H1 (cell line): ENCODE measurements at regions not wholly inside any gene's neighbourhood (a gene's known extent, or its start where the extent isn't known, plus 50 kb on each side); places are given as distances from the start of the nearest gene placed in this dataset.
A peak's percentile ranks its signal among the peaks of the same experiment; 100 is the strongest.

ENCODE experiments used
- CTCF ChIA-PET: fragments of 300-600 bp; sonication (Branson Sonifier 250); formaldehyde crosslinking; loops from one replicate; lab custom pipeline; 2021; ENCODE audit not compliant: partially characterized antibody; lab: Charles Lee
- POLR2A ChIA-PET: fragments of 300-600 bp; sonication (Branson Sonifier 250); formaldehyde crosslinking; loops from one replicate; lab custom pipeline; 2021; ENCODE audit warnings: inconsistent platforms; ENCODE audit not compliant: partially characterized antibody; lab: Charles Lee
- DNase-seq, 2 experiments: peaks; one replicate each; pipeline versions ENCODE4 v3.0.0 to v3.0.0-alpha.2; 2010 to 2022; ENCODE audit warnings: low spot score in 2 of 2, low read depth in 1 of 2, mixed read lengths in 1 of 2
- FAIRE-seq: peaks from 2 replicates; lab custom pipeline; 2011; peaks lifted over from hg19 to GRCh38; lab: Jason Lieb, UNC
- H2AFZ ChIP-seq: 2 replicates; pipeline ENCODE4 v1.8.1; 2012; ENCODE audit warnings: low read length, inconsistent platforms
- H2AK5ac ChIP-seq: 2 replicates; pipeline ENCODE4 v1.6.1; 2013; ENCODE audit warnings: low read depth, low read length
- H2BK120ac ChIP-seq: replicated peaks from 2 replicates; pipeline ENCODE3; 2013; ENCODE audit warnings: low read depth, low read length, inconsistent platforms
- H2BK12ac ChIP-seq: 2 replicates; pipeline ENCODE4 v1.6.1; 2013; ENCODE audit warnings: low read depth, low read length
- H2BK15ac ChIP-seq: 2 replicates; pipeline ENCODE4 v1.6.1; 2013; ENCODE audit warnings: low read length
- H2BK20ac ChIP-seq: 2 replicates; pipeline ENCODE4 v1.6.1; 2013; ENCODE audit warnings: low read length
- H2BK5ac ChIP-seq: 2 replicates; pipeline ENCODE4 v1.6.1; 2013; ENCODE audit warnings: low read depth, low read length
- H3K14ac ChIP-seq: 2 replicates; pipeline ENCODE4 v1.6.1; 2013; ENCODE audit warnings: inconsistent platforms; ENCODE audit not compliant: insufficient read length
- H3K18ac ChIP-seq: 2 replicates; pipeline ENCODE4 v1.6.1; 2013; ENCODE audit warnings: low read length; ENCODE audit errors: extremely low read depth
- H3K23ac ChIP-seq: 2 replicates; pipeline ENCODE4 v1.6.1; 2013; ENCODE audit warnings: inconsistent platforms; ENCODE audit not compliant: insufficient read length
- H3K23me2 ChIP-seq: 2 replicates; pipeline ENCODE4 v1.6.1; 2013; ENCODE audit warnings: low read depth, low read length
- H3K27ac ChIP-seq: 2 replicates; pipeline ENCODE4 v1.6.1; 2011; ENCODE audit warnings: low read depth, low read length, inconsistent platforms
- H3K27me3 ChIP-seq, 4 experiments: replicated peaks in 1 of 4; 1 replicate in 1 of 4; 2 replicates in 3 of 4; pipeline versions ENCODE4 v1.6.1 to v1.8.1; 2011 to 2013; ENCODE audit warnings: low read length in 3 of 4, mild to moderate bottlenecking in 3 of 4, inconsistent platforms in 2 of 4, mixed read lengths in 2 of 4, moderate library complexity in 1 of 4; ENCODE audit not compliant: control insufficient read depth in 3 of 4, insufficient read depth in 3 of 4; ENCODE audit errors: extremely low read depth in 1 of 4
- H3K36me3 ChIP-seq, 4 experiments: 2 replicates each; pipeline versions ENCODE4 v1.6.1 to v1.8.1; 2011 to 2013; ENCODE audit warnings: mild to moderate bottlenecking in 4 of 4, low read length in 3 of 4, moderate library complexity in 2 of 4, control low read depth in 1 of 4, inconsistent platforms in 1 of 4; ENCODE audit not compliant: insufficient read depth in 4 of 4, control insufficient read depth in 2 of 4
- H3K4ac ChIP-seq: replicated peaks from 2 replicates; pipeline ENCODE3; 2013; ENCODE audit warnings: low read length, low read depth, mixed read lengths, inconsistent platforms; ENCODE audit not compliant: insufficient read length
- H3K4me1 ChIP-seq, 4 experiments: replicated peaks in 1 of 4; 1 replicate in 1 of 4; 2 replicates in 3 of 4; pipeline versions ENCODE4 v1.6.1 to v1.8.1; 2011 to 2013; ENCODE audit warnings: low read length in 3 of 4, inconsistent platforms in 2 of 4, mixed read lengths in 1 of 4; ENCODE audit not compliant: insufficient read depth in 4 of 4, control insufficient read depth in 3 of 4
- H3K4me2 ChIP-seq, 2 experiments: 2 replicates each; pipeline versions ENCODE4 v1.6.1 to v1.8.1; 2011 to 2013; ENCODE audit warnings: low read depth in 2 of 2, low read length in 2 of 2, control low read depth in 1 of 2, inconsistent platforms in 1 of 2, mild to moderate bottlenecking in 1 of 2; ENCODE audit not compliant: insufficient read depth in 1 of 2
- H3K4me3 ChIP-seq, 4 experiments: fragments of 200-600, 300-600 bp in 1 of 4; sonication (generic), shearing (Covaris generic), sonication (Bioruptor Twin) in 1 of 4; 2 replicates each; pipeline versions ENCODE4 v1.5.1 to v1.8.1; 2011 to 2016; ENCODE audit warnings: low read length in 4 of 4, low read depth in 3 of 4, control low read depth in 2 of 4, inconsistent platforms in 2 of 4, mild to moderate bottlenecking in 2 of 4, mixed read lengths in 1 of 4, moderate library complexity in 1 of 4; ENCODE audit not compliant: insufficient read depth in 2 of 4; ENCODE audit errors: extremely low read depth in 1 of 4
- H3K56ac ChIP-seq: replicated peaks from 2 replicates; pipeline ENCODE3; 2013; ENCODE audit warnings: low read depth, mild to moderate bottlenecking, mixed read lengths, low read length, inconsistent platforms; ENCODE audit not compliant: insufficient read length
- H3K79me1 ChIP-seq: 2 replicates; pipeline ENCODE4 v1.6.1; 2013; ENCODE audit warnings: low read depth, low read length, control low read depth
- H3K79me2 ChIP-seq, 2 experiments: 2 replicates each; pipeline versions ENCODE4 v1.6.1 to v1.8.1; 2012 to 2013; ENCODE audit warnings: low read length in 2 of 2, mild to moderate bottlenecking in 2 of 2, inconsistent platforms in 1 of 2; ENCODE audit not compliant: insufficient read depth in 2 of 2, control insufficient read depth in 1 of 2
- H3K9ac ChIP-seq, 4 experiments: replicated peaks in 1 of 4; 1 replicate in 1 of 4; 2 replicates in 3 of 4; pipeline versions ENCODE4 v1.6.1 to v1.8.1; 2011 to 2013; ENCODE audit warnings: low read depth in 3 of 4, low read length in 3 of 4, control low read depth in 2 of 4, mild to moderate bottlenecking in 2 of 4, moderate library complexity in 2 of 4, inconsistent platforms in 1 of 4; ENCODE audit errors: extremely low read depth in 1 of 4
- H3K9me3 ChIP-seq, 2 experiments: 2 replicates each; pipeline versions ENCODE4 v1.6.1 to v1.8.1; 2012 to 2013; ENCODE audit warnings: mild to moderate bottlenecking in 2 of 2, moderate library complexity in 2 of 2, control low read depth in 1 of 2, inconsistent platforms in 1 of 2, low read depth in 1 of 2, low read length in 1 of 2, mixed read lengths in 1 of 2; ENCODE audit not compliant: insufficient read depth in 2 of 2
- H4K20me1 ChIP-seq, 2 experiments: replicated peaks in 1 of 2; 2 replicates each; pipeline versions ENCODE3 to v1.8.1; 2011 to 2013; ENCODE audit warnings: inconsistent platforms in 2 of 2, low read length in 2 of 2, mild to moderate bottlenecking in 1 of 2; ENCODE audit not compliant: insufficient read depth in 2 of 2, control insufficient read depth in 1 of 2
- H4K5ac ChIP-seq: 2 replicates; pipeline ENCODE4 v1.6.1; 2013; ENCODE audit warnings: low read length, low read depth, mixed read lengths, inconsistent platforms; ENCODE audit not compliant: insufficient read length
- H4K8ac ChIP-seq: 2 replicates; pipeline ENCODE4 v1.8.0; 2013; ENCODE audit warnings: mild to moderate bottlenecking, moderate library complexity, low read length, inconsistent platforms; ENCODE audit not compliant: insufficient read depth; ENCODE audit errors: extremely low read depth
- H4K91ac ChIP-seq: replicated peaks from 2 replicates; pipeline ENCODE3; 2013; ENCODE audit warnings: low read length, mixed read lengths, inconsistent platforms; ENCODE audit not compliant: insufficient read length
- EGR1 ChIP-seq: IDR thresholded peaks from 2 replicates; pipeline ENCODE4 v1.6.1; 2011; ENCODE audit warnings: low read depth, low read length, borderline replicate concordance
- WGBS, 2 experiments: shearing (Covaris generic) in 1 of 2; methylation state at CpG; one replicate each; pipeline versions ENCODE4 v1.1.6 to v1.1.7; 2013 to 2015; ENCODE audit warnings: low lambda C conversion rate in 2 of 2, mixed read lengths in 2 of 2, inconsistent platforms in 1 of 2, low coverage in 1 of 2, missing lambda C conversion rate in 1 of 2; ENCODE audit not compliant: insufficient replicate concordance in 2 of 2, insufficient coverage in 1 of 2, insufficient read length in 1 of 2; ENCODE audit errors: extremely low coverage in 1 of 2, missing lambda C conversion rate in 1 of 2; 5-methylcytosine and 5-hydroxymethylcytosine counted together

DNA sequence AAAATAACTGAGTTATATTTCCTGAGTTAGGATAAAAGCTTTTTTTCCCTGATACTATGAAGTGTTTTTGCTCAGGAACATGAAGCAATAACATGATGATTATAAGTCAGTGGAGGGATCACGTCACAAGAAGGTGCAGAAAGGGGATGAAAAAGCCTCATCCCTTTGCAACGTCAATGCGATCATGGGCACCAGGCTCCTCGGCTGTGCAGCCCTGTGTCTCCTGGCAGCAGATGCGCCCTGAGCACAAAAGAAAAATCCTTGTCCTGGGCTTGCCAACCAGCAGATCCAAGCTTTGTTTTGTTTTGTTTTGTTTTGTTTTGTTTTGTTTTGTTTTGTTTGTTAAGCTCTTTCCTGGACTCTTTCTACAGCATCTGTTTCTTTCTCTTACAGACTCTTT lies 103.5 kb upstream of the PRSS1 start:
- Histone ChIP-seq H2BK15ac (no peak overlapping the region), H3K14ac (no peak overlapping the region), H2AK5ac (no peak overlapping the region), H2AFZ (0 out of 2 replicates have a peak overlapping the region, but pooled peaks have one; percentile 65), H2BK120ac (no peak overlapping the region), H3K56ac (no peak overlapping the region), H3K18ac (no peak overlapping the region), H2BK5ac (no peak overlapping the region), H2BK20ac (no peak overlapping the region), H4K8ac (no peak overlapping the region), H3K4me1 (no peaks in the 10 kb centered on the region), H2BK12ac (no peak overlapping the region), H4K91ac (no peak overlapping the region), H3K9me3 (no peaks in the 10 kb centered on the region), H3K27me3 (no peaks in the 10 kb centered on the region), H3K79me1 (no peaks in the 10 kb centered on the region), H4K20me1 (no peaks in the 10 kb centered on the region), H3K79me2 (no peaks in the 10 kb centered on the region), H3K36me3 (no peaks in the 10 kb centered on the region), H4K5ac (no peak overlapping the region), H3K4me3 (no peak overlapping the region), H3K27ac (no peak overlapping the region), H3K9ac (no peak overlapping the region), H3K23ac (no peak overlapping the region), H3K4me2 (no peak overlapping the region), H3K23me2 (no peaks in the 10 kb centered on the region), H3K4ac (no peak overlapping the region)
- ChIA-PET POLR2A (no interaction called here), CTCF (interaction anchor here (0.9 to 5.8 kb wide), 13 partner anchors 9 to 342 kb away, joined by 3 to 30 read pairs (median 4); no protein-coding TSS in a partner anchor)
- FAIRE-seq, result no peak
- DNase-seq, result no peak
- no peak for TF ChIP-seq EGR1
- WGBS, 2 experiments, result 91% methylated on average over 5 of the region's 5 CpGs; no CpG with 5 or more reads in 1 of the 2 experiments
